ENCODE measurements at regions not wholly inside any gene's neighbourhood (a gene's known extent, or its start where the extent isn't known, plus 50 kb on each side); places are given as distances from the start of the nearest gene placed in this dataset.
"Not testable (repeated sequence)": the region's sequence is repeated elsewhere in the genome, so short reads cannot be mapped to it uniquely, and the experiment has no call there.

- Histone ChIP-seq H3K9ac (ENCODE audit: extremely low read depth, low read length, poor library complexity, severe bottlenecking) (no peak overlapping the region), H3K36me3 (ENCODE audit: control insufficient read depth, insufficient read depth, low read length) (no peaks in the 10 kb centered on the region), H3K9me3 (ENCODE audit: control insufficient read depth, low read length) (peaks cover 10% of the 10 kb centered on the region), H3K4me1 (ENCODE audit: control insufficient read depth, insufficient read depth, low read length) (peaks cover 4% of the 10 kb centered on the region), H3K27me3 (ENCODE audit: control insufficient read depth, insufficient read depth, low read length, poor library complexity, severe bottlenecking) (no peaks in the 10 kb centered on the region), H3K27ac (ENCODE audit: low read depth, low read length) (no peak overlapping the region), H3K4me3 (ENCODE audit: low read length) (no peak overlapping the region)
- no peaks in the 10 kb centered on the region for H3K27me3 Mint-ChIP-seq (ENCODE audit: insufficient read depth)
- H3K27ac Mint-ChIP-seq = no peak overlapping the region
- DNase-seq = no peak
- peaks cover 1% of the 10 kb centered on the region for H3K36me3 Mint-ChIP-seq (ENCODE audit: low read depth)
- no peak for TF ChIP-seq CTCF (conservative IDR thresholded peaks at IDR 0.05)
- WGBS, 2 experiments (ENCODE audit: insufficient coverage in 1 of 2, insufficient read length in 1 of 2) = 89 to 100% methylated on average over 1 to 4 of the region's 4 CpGs
- H3K4me1 Mint-ChIP-seq = peaks cover 16% of the 10 kb centered on the region
- H3K4me3 Mint-ChIP-seq = no peak overlapping the region
- H3K9me3 Mint-ChIP-seq = peaks cover 6% of the 10 kb centered on the region
Measured at GRCh38 chr4:38332699-38333098, 331.3 kb upstream of the KLF3 start.

GRCh38 chr4:38333219-38333618 lies 330.8 kb upstream of the KLF3 start:
- peaks cover 15% of the 10 kb centered on the region for H3K9me3 ChIP-seq (ENCODE audit: control insufficient read depth, low read length)
- H3K4me3 ChIP-seq (ENCODE audit: low read length) = no peak overlapping the region
- WGBS, 2 experiments (ENCODE audit: insufficient coverage in 1 of 2, insufficient read length in 1 of 2) = 81 to 100% methylated on average over 1 to 2 of the region's 2 CpGs
- H3K9me3 Mint-ChIP-seq = peaks cover 11% of the 10 kb centered on the region
- H3K27ac ChIP-seq (ENCODE audit: low read depth, low read length) = no peak overlapping the region
- H3K36me3 ChIP-seq (ENCODE audit: control insufficient read depth, insufficient read depth, low read length) = no peaks in the 10 kb centered on the region
- H3K4me3 Mint-ChIP-seq = no peak overlapping the region
- no peaks in the 10 kb centered on the region for H3K36me3 Mint-ChIP-seq (ENCODE audit: low read depth)
- no peak overlapping the region for H3K9ac ChIP-seq (ENCODE audit: extremely low read depth, low read length, poor library complexity, severe bottlenecking)
- H3K4me1 Mint-ChIP-seq = peaks cover 14% of the 10 kb centered on the region
- H3K27ac Mint-ChIP-seq = no peak overlapping the region
- H3K27me3 ChIP-seq (ENCODE audit: control insufficient read depth, insufficient read depth, low read length, poor library complexity, severe bottlenecking) = no peaks in the 10 kb centered on the region
- no peak for DNase-seq
- peaks cover 4% of the 10 kb centered on the region for H3K4me1 ChIP-seq (ENCODE audit: control insufficient read depth, insufficient read depth, low read length)
- TF ChIP-seq CTCF (conservative IDR thresholded peaks at IDR 0.05) = no peak
- H3K27me3 Mint-ChIP-seq (ENCODE audit: insufficient read depth) = no peaks in the 10 kb centered on the region

- peaks cover 8% of the 10 kb centered on the region for H3K4me1 Mint-ChIP-seq
- H3K9me3 ChIP-seq (ENCODE audit: control insufficient read depth, low read length) = peaks cover 15% of the 10 kb centered on the region
- no peak overlapping the region for H3K27ac ChIP-seq (ENCODE audit: low read depth, low read length)
- H3K9ac ChIP-seq (ENCODE audit: extremely low read depth, low read length, poor library complexity, severe bottlenecking) = no peak overlapping the region
- no peak for TF ChIP-seq CTCF (conservative IDR thresholded peaks at IDR 0.05)
- H3K36me3 ChIP-seq (ENCODE audit: control insufficient read depth, insufficient read depth, low read length) = no peaks in the 10 kb centered on the region
- no peaks in the 10 kb centered on the region for H3K36me3 Mint-ChIP-seq (ENCODE audit: low read depth)
- no peaks in the 10 kb centered on the region for H3K27me3 Mint-ChIP-seq (ENCODE audit: insufficient read depth)
- no peak overlapping the region for H3K4me3 ChIP-seq (ENCODE audit: low read length)
- 88 to 100% methylated on average over 1 of the region's 1 CpG for WGBS, 2 experiments (ENCODE audit: insufficient coverage in 1 of 2, insufficient read length in 1 of 2)
- peaks cover 4% of the 10 kb centered on the region for H3K4me1 ChIP-seq (ENCODE audit: control insufficient read depth, insufficient read depth, low read length)
- H3K27me3 ChIP-seq (ENCODE audit: control insufficient read depth, insufficient read depth, low read length, poor library complexity, severe bottlenecking) = no peaks in the 10 kb centered on the region
- H3K9me3 Mint-ChIP-seq = peaks cover 27% of the 10 kb centered on the region
- no peak overlapping the region for H3K27ac Mint-ChIP-seq
- DNase-seq = no peak
- no peak overlapping the region for H3K4me3 Mint-ChIP-seq
Measured at GRCh38 chr4:38334791-38335190, 329.2 kb upstream of the KLF3 start.

- H3K36me3 ChIP-seq (ENCODE audit: control insufficient read depth, insufficient read depth, low read length); DNase-seq; H3K27me3 ChIP-seq (ENCODE audit: control insufficient read depth, insufficient read depth, low read length, poor library complexity, severe bottlenecking); H3K36me3 Mint-ChIP-seq (ENCODE audit: low read depth); H3K4me1 ChIP-seq (ENCODE audit: control insufficient read depth, insufficient read depth, low read length); H3K4me3 ChIP-seq (ENCODE audit: low read length); H3K4me3 Mint-ChIP-seq; H3K27ac Mint-ChIP-seq; H3K27me3 Mint-ChIP-seq (ENCODE audit: insufficient read depth); H3K4me1 Mint-ChIP-seq; H3K9ac ChIP-seq (ENCODE audit: extremely low read depth, low read length, poor library complexity, severe bottlenecking); H3K27ac ChIP-seq (ENCODE audit: low read depth, low read length): not testable (repeated sequence)
- H3K9me3 ChIP-seq (ENCODE audit: control insufficient read depth, low read length) = peaks cover 15% of the 10 kb centered on the region
- H3K9me3 Mint-ChIP-seq = peaks cover 35% of the 10 kb centered on the region
- 97 to 100% methylated on average over 1 of the region's 1 CpG for WGBS, 2 experiments (ENCODE audit: insufficient coverage in 1 of 2, insufficient read length in 1 of 2)
Measured at GRCh38 chr4:38338939-38339338, 325.1 kb upstream of the KLF3 start.

Data from endodermal cell (in vitro differentiated cells).